SIG-M5 treated with dmso at 0.1 percent for 504 hours (cell line): ENCODE measurements at regions not wholly inside any gene's neighbourhood (a gene's known extent, or its start where the extent isn't known, plus 50 kb on each side); places are given as distances from the start of the nearest gene placed in this dataset.
"Not testable (repeated sequence)": the region's sequence is repeated elsewhere in the genome, so short reads cannot be mapped to it uniquely, and the experiment has no call there.

ENCODE experiments used
- DNase-seq: peaks from one replicate; lab custom pipeline; 2025; ENCODE audit not compliant: unreplicated experiment; lab: John Stamatoyannopoulos, UW

- DNase-seq = not testable (repeated sequence)
Measured at GRCh38 chr4:126201251-126202138, 886.7 kb downstream of the FAT4 start.

- no peak for DNase-seq
Measured at GRCh38 chr4:126202226-126202625, 887.5 kb downstream of the FAT4 start.

- no peak for DNase-seq
Measured at GRCh38 chr4:126207910-126208309, 893.2 kb downstream of the FAT4 start.

GRCh38 chr4:126209147-126209546 lies 894.4 kb downstream of the FAT4 start:
- no peak for DNase-seq

- no peak for DNase-seq
Measured at GRCh38 chr4:126213996-126214395, 899.2 kb downstream of the FAT4 start.

GRCh38 chr4:126215759-126216158 lies 901.0 kb downstream of the FAT4 start:
- DNase-seq = no peak

- no peak for DNase-seq
Measured at GRCh38 chr4:126216611-126217010, 901.9 kb downstream of the FAT4 start.

GRCh38 chr4:126221282-126221681 lies 906.5 kb downstream of the FAT4 start:
- DNase-seq = no peak

GRCh38 chr4:126221717-126222340 lies 907.1 kb downstream of the FAT4 start:
- no peak for DNase-seq

GRCh38 chr4:126223784-126224407 lies 909.1 kb downstream of the FAT4 start:
- DNase-seq = peak; percentile 30

GRCh38 chr4:126227428-126227827 lies 912.7 kb downstream of the FAT4 start:
- no peak for DNase-seq

GRCh38 chr4:126230269-126230668 lies 915.5 kb downstream of the FAT4 start:
- DNase-seq = no peak

GRCh38 chr4:126233483-126233882 lies 918.7 kb downstream of the FAT4 start:
- no peak for DNase-seq

GRCh38 chr4:126238013-126238412 lies 923.3 kb downstream of the FAT4 start:
- DNase-seq = no peak

- DNase-seq = no peak
Measured at GRCh38 chr4:126241634-126242033, 926.9 kb downstream of the FAT4 start.

GRCh38 chr4:126242679-126243390 lies 928.1 kb downstream of the FAT4 start:
- no peak for DNase-seq

GRCh38 chr4:126247409-126247808 lies 932.7 kb downstream of the FAT4 start:
- DNase-seq = no peak

GRCh38 chr4:126250006-126250405 lies 935.3 kb downstream of the FAT4 start:
- no peak for DNase-seq

- DNase-seq = no peak
Measured at GRCh38 chr4:126251169-126251568, 936.4 kb downstream of the FAT4 start.

GRCh38 chr4:126262665-126263064 lies 947.9 kb downstream of the FAT4 start:
- no peak for DNase-seq

GRCh38 chr4:126264839-126265238 lies 950.1 kb downstream of the FAT4 start:
- DNase-seq = no peak
